GM18909 (cell line): ENCODE measurements at regions not wholly inside any gene's neighbourhood (a gene's known extent, or its start where the extent isn't known, plus 50 kb on each side); places are given as distances from the start of the nearest gene placed in this dataset.
"Not testable (repeated sequence)": the region's sequence is repeated elsewhere in the genome, so short reads cannot be mapped to it uniquely, and the experiment has no call there.

Source experiments
- ATAC-seq: cut with Tn5 transposase; IDR thresholded peaks from one replicate; pipeline ENCODE4 v1.9.1; 2021; ENCODE audit warnings: mild to moderate bottlenecking; ENCODE audit not compliant: unreplicated experiment, poor library complexity

DNA sequence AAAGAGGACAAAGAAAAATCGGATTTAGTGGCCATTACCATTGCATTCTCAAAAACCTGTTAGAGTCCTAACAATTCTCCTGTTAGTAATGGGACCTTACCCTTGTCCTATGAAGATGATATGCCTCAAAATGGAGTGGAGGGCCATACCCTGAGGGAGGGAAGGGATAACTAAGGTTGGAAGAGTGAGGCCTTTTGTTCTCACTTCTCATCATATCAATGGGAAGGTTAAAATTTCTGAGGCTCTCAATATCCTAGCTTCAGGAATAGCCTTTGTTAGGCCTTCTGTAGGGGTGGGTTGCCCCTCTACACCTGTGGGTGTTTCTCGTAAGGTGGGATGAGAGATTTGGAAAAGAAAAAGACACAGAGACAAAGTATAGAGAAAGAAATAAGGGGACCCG lies 109.4 kb upstream of the SGIP1 start:
- not testable (repeated sequence) for ATAC-seq

DNA sequence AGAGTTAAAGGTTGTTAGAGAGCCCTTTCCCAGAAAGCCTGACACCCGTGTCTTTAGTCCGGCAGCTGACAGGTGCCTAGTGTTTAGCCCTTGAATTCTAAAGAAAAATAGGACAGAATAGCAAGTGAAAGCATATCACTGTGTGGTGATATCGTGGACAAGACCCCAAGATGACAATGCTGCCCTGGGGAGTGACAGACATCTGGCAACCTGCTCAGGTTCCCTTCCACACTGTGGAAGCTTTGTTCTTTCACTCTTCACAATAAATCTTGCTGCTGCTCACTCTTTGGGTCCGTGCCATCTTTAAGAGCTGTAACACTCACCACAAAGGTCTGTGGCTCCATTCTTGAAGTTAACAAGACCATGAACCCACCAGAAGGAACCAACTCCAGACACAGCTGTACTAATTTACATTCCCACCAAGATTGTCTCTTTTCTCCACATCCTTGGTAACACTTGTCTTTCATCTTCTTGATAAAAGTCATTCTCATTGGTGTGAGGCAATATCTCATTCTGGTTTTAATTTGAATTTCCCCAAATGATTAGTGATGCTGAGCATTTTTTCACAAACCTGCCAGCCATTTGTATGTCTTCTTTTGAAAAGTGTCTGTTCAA lies 107.6 kb upstream of the SGIP1 start:
- no peak for ATAC-seq

DNA sequence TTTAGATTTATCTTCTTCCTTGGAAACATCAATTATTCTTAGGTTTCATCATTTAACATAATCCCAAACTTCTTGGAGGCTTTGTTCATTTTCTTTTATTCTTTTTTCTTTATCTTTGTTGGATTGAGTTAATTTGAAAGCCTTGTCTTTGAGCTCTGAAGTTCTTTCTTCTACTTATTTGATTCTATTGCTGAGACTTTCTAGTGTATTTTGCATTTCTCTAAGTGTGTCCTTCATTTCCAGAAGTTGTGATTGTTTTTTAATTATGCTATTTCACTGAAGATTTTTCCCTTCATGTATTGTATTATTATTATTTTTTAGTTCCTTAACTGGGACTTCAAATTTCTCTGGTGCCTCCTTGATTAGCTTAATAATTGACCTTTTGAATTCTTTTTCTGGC lies 103.1 kb upstream of the SGIP1 start:
- ATAC-seq = not testable (repeated sequence)

DNA sequence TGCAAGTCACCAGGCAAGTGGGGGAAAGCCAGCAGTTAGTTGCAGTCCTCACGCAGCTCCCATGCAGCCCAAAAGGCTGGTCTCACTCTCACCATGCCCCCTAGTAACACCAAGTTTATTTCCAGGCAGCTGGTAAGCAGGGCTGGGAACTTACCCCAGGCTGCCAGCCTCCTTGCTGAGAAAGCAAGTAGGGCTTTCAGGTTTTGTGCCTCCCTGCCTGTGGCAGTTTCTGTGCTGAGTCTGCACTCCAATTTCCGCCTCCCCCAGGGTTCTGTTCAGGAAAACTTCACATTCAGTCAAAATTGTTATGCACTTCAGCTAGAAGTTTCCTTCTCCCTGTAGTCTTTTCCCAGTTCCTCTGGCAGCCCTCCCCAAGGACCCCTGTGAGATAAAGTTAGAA lies 102.0 kb upstream of the SGIP1 start:
- ATAC-seq = no peak

DNA sequence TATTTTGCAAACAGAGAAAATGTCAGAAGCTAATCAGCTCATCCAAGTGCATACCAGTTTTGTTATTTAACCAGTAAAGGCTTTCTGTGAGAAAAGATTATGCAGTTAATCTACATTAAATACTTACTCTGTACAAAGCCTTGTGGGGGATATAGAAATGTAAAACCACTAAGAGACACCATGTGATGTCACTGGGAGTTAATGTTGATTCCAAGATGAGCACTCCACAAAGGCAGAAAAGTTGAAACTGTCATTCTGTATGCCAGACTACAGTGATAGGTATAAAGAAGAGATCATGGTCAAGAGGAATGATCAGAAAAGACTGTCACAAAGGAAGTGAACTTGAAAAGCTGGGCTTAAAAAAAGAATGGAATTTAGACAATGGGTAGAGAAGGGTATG lies 100.3 kb upstream of the SGIP1 start:
- ATAC-seq = no peak

DNA sequence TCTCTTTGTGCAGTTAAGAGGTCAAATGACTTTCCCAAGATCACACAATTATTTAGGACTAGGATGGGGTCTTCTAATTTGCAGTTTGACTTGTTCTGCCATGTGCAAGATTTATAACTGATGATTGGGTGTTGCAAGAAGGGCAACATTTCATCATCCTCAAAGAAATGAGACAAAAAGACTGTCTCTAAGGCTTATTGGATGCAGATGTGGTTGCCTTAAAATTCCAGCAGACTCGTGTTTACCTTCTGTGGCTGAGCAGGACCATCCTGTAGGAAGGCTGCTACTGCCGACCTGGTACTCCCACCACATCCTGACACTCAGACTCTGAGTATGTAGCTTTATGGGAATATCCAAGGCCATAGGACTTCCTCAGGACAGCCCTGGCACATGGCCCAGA lies 99.9 kb upstream of the SGIP1 start:
- ATAC-seq = no peak

DNA sequence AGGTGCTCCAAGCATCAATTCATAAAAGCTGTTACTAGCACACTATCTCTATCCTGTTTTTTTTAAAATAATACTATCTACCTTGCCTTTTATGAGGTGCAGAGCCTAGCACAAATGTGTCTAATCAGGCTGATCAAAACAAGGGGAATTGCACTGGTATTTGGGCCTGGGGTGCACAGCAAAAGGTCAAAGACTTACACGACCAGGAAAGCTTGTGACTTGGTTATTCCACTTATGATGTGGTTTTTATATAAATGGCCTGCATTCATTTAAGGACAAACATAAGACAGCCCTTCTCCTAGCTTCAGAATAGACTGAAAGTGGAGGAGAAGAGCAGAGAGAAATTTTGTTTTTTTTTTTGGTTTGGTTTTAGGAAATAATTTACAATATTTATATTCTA lies 98.4 kb upstream of the SGIP1 start:
- ATAC-seq = no peak

DNA sequence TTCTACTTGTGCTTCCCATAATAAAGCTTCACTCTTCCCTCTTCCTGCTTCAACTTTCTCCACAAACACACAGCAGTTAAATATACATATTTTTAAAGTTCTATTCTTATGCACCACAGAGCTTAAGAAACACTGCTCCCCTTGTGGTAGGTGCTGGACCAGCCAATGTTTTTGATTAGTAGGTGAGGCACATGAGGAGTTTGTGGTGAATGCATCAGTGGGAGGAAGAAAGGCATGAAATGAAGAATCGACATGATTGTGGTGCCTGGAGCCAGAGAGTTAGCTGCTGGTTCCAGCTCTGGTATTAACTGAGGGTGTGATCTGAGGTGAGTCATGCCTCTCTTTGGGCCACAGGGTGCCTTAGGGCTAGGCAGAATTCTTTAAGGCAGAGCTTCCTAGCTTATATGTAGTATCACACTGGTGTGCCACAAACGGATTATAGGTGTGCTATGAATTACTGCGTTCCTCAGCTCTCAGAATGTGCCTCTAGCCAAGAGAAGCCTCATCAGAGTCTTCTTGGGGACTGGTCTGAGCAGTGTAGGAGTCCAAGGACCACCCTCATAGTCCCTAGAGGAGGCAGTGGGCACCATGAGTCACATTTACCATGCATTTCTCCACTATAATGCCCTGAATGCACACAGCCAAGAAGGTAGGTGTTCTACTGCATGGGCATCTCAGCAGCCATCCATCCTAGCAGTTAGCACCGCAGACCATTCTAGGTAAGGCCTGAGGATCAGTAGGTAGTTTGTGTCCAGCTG lies 97.4 kb upstream of the SGIP1 start:
- ATAC-seq = peak; percentile 71

DNA sequence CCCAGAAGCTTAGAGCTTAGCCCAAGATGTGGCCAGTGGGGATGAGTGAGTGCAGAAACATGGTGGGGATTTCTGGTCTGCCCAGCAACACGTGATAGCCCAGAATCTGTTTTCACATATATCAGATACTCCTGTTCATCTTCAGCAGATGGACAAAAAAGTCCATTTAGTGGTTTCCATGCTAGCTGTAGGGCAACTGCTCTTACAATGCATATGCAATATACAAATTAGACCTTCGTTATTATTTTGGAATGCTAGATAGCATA lies 96.9 kb upstream of the SGIP1 start:
- no peak for ATAC-seq

DNA sequence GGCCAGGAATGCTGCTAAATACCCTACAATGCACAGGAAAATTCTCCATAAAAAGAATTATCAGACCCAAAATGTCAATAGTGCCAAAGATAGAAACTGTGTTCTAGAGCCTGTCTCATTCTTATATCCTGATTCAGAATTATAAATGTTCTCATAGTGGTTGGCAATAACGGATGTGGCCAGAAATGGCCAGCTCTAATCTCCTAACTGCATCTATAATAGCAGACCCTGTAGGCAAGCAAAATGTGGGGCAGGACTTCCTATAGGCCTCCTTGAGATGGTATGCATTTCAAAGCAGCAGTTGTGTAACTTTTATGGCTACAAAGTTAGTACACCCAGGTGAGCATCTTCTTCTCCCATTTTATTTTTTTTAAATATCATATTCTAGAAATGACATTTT lies 95.9 kb upstream of the SGIP1 start:
- ATAC-seq = no peak

DNA sequence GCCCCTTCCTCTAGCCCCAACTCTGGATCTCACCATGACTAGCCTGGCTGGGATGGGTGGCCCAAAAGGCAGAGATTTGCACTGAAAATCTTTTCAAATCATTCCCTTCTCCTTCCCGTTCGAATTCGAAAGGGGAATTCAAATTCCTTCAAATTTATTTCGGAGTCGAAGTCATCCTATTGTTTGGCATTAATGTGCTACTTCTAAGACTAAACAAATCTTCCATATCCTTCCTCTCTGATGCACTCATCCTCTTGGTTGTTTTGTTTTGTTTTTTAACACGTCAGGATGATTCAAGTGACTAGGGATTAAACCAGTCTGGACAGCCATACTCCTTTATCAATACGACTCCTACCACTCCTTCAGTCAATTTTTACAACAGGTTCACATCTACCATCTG lies 95.5 kb upstream of the SGIP1 start:
- no peak for ATAC-seq

DNA sequence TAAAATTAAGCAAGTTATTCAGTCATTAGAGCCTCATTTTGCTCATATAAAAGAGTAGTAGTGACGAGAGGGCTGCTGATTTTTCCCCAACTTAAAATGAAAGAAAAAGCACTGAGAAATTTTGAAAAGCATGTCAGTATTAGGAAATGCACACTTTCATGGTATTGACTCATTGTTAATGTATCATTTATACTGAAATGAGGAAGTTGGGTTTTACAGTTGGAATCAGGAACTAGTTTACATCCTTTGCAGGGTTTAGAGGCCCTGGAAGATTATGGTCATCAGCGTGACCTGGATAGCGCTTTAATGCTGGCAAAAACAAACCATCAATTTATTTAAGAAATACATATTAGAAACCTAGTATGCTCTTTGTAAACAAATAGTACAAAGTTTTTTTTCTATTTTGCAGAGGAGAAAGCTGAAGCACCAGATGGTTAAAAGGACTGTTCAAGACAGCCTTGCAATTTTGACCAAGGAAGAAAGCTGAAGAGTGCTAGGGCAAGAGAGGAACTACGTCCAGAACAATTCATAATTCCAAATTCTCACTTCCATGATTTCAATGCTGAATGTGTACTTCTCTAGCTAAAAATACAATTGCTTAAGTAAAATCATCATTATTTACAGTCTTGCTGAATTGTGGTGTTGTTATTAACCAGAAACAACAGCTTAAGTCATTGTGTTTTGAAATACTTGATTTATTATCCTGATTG lies 94.8 kb upstream of the SGIP1 start:
- peak; percentile 74 for ATAC-seq

DNA sequence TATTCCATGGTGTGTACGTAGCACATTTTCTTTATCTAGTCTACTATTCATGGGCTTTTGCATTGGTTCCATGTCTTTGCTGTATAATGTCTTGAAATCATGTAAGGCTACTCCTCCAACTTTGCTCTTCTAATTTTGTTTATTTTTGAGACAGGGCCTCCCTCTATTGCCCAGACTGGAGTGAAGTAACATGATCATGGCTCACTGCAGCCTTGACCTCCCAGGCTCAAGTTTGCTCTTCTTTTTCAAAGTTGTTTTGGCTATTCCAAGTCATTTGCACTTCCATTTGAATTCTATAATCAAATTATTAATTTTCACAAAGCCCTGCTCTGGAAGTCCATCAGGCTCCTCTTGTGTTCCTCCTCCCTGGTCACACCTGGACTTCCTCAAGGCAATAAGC lies 90.2 kb upstream of the SGIP1 start:
- ATAC-seq = no peak

DNA sequence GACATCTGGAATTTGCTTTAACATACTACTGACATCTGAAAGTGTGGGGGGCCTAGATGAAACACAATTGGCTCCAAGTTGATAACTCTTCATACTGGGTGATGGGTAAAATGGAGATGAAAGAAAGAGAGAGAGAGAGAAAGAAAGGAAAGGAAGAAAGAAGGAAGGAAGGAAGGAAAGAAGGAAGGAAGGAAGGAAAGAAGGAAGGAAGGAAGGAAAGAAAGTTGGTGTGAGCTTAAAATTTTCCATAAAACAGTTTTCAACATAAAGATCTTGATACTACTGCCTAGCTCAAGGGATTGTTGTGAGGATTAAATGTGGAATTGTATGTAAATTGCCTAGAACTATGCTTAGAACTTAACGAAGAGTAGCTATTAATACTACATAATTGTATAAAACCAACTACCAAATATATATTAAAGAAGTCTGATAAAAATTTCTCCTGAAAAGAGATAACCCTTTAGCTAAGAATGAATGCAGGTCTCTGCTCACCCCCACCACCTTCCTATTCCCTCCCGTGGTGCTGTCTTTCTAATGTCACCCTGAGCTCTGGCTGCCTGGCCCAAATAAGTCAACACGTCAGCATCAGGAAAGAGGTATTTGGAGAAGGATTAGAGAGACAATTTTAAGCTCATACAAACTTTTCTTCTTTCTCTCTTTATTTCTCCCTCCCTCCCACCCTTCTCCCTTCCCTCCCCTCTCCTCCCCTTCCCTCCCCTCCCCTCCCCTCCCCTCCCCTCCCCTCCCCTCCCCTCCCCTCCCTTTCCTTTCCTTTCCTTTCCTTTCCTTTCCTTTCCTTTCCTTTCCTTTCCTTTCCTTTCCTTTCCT lies 89.3 kb upstream of the SGIP1 start:
- ATAC-seq = no peak

DNA sequence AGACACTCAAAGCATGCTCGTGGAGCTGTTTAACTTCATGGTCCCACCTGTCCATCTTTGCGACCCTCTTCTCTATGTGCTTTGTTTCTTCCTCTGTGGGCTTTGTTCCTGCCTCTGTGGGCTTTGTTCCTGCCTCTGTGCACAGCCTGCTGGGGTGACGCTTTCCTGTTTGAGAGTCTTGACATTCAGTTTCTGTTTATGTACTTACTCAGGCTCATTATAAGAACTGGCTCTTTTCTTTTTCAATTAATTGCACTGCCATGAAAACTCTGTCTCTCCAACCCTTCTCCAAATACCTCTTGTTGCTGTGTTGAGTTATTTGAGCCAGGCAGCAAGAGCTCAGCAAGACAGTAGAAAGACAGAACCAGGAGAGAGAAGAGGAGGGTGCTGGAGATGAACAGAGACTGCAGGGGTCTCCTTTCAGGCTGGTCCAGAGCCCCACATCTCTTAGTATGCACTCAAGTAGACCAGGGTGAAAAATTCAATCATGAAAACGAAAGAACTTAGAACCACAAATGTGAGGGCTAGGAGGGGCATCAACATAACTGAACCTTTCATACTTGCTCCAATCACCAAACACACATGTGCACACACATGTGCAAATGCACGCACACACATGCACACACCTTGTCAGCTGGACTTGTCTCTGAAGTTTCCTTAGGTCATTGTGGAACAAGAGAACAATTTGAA lies 88.3 kb upstream of the SGIP1 start:
- ATAC-seq = peak; percentile 84

DNA sequence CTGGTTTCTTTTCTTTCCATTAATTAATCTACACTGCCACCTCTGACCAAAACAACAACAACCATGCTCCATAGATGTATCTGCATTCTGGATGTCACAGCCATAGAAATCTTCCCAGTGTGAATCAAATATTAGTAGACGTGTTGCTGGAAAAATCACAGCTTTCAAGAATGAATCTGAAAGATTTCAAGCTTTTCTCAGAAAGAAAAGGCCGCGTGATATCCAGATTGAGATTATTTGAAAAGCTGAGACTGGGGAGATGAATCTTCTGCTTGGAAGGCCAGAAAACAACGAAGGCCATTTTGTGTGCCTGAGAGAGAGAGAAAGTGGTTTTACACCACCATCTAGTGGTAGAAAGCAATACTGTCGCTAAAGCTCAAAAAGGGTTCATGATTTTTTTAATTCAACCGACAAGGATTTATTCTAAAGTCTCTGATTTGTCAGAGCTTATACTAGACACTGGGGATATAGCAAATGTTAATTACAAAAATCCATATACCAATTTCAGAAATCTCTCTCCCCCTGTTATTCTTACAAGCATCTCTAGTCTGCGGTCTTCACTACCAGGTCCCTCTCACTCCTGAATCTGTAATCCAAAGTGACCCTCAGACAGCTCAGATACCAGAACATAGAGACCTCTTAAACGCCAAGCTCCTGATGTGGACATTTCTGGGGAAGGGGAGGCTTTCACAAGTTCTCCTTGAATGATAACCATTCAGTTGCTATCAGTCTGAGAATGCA lies 87.5 kb upstream of the SGIP1 start:
- ATAC-seq = peak; percentile 47

DNA sequence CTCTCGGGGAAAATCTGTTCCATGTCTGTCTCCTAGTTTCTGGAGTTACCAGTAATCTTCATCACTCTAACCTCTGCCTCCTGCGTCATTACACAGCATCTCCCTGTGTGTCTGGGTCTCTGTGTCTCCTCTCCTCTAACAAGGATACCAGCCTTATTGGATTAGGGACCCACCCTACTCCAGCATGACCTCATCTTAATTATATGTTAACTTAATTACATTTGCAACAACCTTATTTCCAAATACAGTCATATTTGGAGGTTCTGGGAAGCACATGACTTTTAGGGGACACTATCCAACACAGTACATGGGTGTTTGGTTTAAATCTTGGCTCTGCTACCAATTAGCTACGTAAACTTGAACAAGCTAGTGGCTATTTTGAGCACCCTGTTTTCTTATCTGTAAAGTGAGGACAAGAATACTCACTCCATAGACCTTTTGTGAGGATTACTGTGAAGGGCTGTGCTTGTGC lies 83.9 kb upstream of the SGIP1 start:
- no peak for ATAC-seq

DNA sequence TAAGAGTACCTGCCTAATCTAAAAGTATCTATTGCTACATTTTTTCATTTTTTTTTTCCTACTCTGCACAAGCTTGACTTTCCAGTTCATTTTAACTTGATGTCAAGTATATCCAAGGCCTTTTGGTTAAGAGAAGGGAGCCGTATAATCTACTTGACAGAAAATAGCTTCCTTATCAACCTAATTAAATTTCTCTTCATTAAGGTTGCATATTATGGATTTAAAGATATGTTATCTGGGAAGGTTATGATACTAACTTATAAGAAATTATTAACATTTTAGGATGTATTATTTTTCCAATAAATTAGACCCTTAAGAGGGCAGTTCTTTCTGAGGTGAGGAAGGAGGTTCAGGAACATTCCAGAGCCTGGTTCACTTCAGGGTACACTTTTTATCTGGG lies 83.1 kb upstream of the SGIP1 start:
- ATAC-seq = no peak

DNA sequence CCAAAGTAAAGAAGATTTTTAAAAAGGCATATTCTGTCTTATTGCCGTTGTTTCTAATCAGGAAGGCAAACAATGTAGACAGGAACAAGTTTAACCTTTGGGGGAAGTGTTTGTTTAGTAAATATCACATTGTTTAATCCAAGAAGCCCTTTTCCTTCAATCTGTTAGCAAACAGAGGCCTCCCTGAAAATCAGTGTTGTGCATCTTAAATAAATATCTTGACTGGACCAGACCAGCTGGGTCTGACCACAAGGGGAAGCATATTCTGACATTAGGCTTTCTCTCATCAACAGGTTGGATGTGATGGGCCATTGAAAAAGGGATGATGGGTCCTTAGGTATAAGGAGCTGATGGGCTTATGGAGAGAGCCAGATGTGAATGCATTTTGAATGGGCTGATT lies 81.8 kb upstream of the SGIP1 start:
- no peak for ATAC-seq

DNA sequence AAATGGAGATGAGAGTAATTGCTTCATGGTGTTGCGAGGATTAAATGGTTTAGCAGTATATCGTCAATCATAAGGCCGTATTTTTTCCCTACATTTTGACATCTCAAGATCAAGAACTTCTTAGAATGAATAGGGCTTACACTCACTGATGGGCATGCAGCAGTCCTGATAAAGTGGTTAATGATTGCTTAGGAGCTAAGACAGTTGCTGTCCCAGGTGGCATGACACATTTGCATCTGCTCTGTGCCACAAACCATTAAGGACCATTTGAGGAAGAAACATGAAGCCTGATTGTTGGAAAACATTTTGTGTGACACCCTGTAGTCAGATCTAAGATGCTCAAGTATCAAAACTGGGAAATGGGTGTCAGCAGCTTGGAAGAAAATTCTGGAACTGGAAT lies 81.0 kb upstream of the SGIP1 start:
- peak; percentile 90 for ATAC-seq
